Suppressor macrophage treated with lipopolysaccharide for 4 hours (primary cell): ENCODE measurements at regions not wholly inside any gene's neighbourhood (a gene's known extent, or its start where the extent isn't known, plus 50 kb on each side); places are given as distances from the start of the nearest gene placed in this dataset.
A peak's percentile ranks its signal among the peaks of the same experiment; 100 is the strongest.

Source experiments
- DNase-seq: peaks from one replicate; pipeline ENCODE4 v3.0.0-alpha.2; 2020

DNA sequence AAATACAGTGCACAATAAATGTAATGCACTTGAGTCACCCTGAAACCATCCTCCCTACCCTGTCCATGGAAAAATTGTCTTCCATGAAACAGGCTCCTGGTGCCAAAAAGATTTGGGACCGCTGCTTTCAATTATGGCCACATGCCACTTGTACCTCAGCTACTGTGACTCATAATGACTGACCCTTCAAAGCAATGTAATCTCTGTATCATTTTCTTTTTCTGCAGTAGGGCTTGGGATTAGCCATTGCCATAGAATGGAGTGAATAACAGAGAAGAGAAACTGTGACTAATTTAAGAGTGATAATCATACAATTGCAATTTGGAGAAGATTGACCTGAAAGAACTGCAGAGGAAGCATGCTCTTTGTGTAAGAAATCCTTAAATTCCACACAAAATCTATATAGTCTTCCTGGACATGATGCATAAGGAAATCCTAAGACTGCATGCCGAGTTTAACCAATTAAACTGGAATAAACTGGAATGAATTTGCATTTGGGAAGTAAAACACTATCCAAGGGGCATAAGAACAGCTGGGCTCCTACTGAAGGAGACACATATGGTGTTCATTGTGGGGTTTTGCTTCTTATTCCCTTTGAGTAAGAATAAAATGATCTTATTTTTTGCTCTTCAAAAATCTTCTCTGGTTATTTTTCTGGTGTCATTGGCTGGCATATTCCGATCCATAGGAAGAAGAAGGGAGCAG is 59.5 kb upstream of the SLC7A1 start:
- DNase-seq = peak; percentile 12

DNA sequence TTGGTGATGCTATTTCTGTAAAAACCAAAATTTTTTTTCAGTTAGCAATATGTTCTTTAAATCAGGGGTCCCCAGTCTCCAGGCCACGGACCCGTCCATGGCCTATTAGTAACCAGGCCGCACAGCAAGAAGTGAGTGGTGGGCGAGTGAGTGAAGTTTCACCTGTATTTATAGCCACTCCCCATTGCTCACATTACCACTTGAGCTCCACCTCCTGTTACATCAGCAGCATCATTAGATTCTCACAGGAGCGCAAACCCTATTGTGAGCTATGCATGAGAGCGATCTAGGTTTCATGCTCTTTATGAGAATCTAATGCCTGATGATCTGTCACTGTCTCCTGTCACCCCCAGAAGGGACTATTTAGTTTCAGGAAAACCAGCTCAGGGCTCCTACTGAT is 58.9 kb upstream of the SLC7A1 start:
- no peak for DNase-seq

DNA sequence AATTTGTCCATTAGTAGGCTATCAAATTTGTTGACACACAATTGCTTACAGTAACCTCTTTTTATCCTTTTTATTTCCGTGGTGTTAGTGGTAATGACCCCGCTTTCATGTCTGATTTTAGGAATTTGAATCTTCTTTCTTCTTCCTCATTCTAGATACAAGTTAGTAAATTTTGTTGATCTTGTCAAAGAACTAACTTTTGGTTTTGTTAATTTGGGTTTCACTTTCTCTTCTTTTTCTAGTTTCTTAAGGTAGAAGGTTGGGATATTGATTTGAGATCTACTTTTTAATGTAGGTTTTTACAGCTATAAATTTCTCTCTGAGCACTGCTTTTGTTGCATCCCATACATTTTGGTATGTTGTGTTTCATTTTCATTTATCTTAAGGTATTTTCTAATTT is 53.3 kb upstream of the SLC7A1 start:
- peak; percentile 6 for DNase-seq
